NCI-H1436 (cell line): ENCODE measurements at regions not wholly inside any gene's neighbourhood (a gene's known extent, or its start where the extent isn't known, plus 50 kb on each side); places are given as distances from the start of the nearest gene placed in this dataset.

Experiments
- DNase-seq: peaks from one replicate; lab custom pipeline; 2025; lab: John Stamatoyannopoulos, UW

GRCh38 chr2:148567716-148568115, 76.8 kb upstream of the EPC2 start:
- no peak for DNase-seq

DNA sequence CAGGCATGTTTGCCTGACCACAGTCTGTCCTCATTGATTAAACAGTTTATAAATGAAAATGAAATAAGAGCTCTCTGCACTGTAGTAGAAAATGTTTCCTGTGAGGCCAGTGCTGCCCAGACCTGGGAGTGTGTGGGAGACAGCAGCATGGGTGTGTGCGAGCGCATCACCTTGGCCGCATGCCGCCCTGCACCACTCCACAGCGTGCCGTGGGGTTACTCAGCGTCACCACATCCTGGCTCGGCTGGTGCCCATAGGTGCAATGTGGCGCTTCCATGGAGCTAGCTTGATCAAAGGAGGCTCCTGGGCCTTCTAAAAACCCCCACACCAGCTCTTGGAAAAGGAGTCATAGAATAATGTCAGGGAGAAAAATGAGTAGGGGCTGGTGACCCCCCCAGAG, 76.0 kb upstream of the EPC2 start:
- DNase-seq, result no peak

- DNase-seq, result no peak
Observed at GRCh38 chr2:148569221-148569620, 75.3 kb upstream of the EPC2 start.

- peak; percentile 40 for DNase-seq
Observed at GRCh38 chr2:148570989-148571388, 73.6 kb upstream of the EPC2 start.

DNA sequence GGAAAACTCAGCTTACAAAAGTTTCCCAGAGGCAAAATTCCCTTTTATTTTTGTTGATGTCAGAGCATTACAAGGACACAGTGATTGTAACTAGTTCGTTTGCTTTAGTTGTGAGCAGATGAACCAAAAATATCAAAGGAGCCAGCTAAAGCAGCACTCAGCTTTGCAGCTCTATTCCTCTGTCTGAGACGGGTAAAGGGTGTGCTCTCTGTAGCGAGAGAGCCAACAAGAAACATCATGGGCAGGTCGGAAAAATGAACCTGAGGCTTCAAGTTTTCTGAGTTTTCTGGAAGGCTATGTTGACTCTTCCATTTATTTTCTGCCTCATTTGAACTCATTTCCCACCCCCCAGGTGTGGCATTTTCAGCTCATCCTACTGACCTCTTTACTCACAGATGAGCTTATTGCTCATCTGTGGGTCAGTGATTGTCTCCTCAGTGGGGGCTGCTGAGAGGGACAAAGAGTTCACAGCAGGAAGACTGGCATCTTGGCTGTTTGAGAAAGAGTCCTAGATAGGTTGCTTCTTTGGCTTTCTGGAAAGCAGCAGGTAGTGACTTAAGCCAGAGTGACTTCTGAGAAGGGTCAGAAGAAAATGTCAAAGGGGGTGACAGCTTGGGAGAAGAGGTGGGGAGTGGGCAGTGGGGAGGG, 66.6 kb upstream of the EPC2 start:
- no peak for DNase-seq

DNA sequence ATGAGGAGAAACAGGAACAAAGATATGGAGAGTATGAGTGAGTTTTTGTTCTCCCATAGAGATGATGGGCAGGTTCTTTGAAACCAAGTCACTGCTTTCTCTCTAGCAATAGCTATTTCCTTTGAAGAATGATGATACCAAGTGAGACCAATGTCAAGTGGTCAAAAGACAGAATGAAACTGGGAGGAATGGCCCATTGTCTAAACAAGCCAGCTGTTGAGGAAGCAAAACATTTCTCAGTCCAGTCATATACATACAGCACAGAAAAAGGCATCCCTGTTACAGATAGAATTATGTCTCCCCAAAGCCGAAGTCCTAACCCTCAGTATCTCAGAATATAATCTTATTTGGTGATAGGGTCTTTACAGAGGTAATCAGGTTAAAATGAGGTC, 66.1 kb upstream of the EPC2 start:
- DNase-seq, result no peak

DNA sequence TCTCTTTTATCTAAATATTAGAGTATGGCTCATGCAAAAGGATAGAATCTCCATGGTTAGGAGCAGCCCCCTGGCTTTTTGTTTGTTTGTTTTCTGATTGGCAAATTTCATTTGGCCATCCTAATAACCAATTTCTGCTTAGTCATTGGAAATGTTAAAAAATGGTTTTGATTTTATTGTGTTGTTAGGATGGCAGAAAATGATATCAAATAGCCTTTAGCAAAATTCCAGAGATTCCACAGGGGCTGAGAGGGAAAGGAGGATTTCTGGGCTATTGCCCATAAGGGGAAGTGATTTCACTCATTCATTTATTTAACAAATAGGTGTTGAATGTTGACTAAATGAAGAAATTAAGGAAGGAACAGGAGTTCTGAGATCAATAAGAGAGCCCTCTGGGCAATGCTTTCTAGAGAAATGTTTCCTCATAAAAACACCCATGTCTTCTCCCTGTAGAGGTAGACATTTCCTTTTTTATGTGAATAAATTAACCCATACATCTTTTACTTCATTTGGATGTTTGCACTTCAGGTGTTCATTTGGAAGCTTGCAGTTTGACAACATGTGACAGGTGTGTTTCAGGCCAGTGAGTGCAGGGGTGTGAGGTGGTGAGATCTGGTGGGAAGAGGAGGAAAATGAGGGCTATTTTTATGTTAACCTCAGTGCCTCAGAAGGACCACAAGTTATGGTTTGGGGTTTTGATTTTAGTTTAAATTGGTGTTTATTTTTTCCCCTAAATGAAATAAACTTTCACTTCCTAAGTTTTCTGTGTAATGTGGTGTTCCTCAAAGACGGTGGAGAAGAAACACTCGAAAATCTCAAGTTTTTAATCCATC, 61.7 kb upstream of the EPC2 start:
- no peak for DNase-seq

DNA sequence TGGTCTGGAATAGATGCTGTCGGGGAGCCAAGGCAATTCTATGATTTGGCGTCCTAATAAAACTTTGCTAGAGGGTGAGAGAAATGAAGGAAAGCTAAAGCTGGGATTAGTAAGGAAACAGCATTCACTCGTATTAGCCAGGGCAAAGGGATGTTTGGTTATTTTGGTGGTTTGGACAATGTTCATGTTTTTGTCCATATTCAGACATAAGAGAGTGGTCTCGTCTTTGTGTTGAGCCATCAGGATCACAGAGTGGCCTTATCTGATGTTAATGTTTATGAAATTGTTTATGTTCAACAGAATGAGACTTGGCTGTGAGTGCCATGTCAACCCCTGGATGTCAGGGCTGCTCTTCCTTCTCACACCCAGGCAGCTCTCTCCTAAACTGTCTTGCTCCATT, 58.9 kb upstream of the EPC2 start:
- DNase-seq, result no peak

GRCh38 chr2:148586522-148587128, 57.9 kb upstream of the EPC2 start:
- no peak for DNase-seq

- no peak for DNase-seq
Observed at GRCh38 chr2:148590612-148591011, 53.9 kb upstream of the EPC2 start.

- no peak for DNase-seq
Observed at GRCh38 chr2:148592791-148593190, 51.8 kb upstream of the EPC2 start.

DNA sequence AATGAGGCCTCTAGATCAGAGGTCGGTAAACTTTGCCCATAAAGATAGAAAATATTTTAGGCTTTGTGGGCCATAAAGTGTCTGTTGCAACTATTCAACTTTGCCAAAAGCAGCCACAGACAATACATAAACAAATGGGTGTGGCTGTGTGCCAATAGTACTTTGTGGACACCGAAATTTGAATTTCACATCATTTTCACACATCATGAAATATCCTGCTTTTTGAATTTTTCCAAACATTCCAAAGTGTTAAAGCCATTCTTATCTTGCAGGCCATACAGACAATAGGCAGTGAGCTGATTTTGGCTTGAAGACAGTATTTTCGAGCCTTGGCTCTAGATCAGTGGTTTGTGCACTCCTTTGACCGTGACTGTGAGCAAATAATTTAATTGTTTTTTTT, 51.1 kb upstream of the EPC2 start:
- DNase-seq, result no peak

DNA sequence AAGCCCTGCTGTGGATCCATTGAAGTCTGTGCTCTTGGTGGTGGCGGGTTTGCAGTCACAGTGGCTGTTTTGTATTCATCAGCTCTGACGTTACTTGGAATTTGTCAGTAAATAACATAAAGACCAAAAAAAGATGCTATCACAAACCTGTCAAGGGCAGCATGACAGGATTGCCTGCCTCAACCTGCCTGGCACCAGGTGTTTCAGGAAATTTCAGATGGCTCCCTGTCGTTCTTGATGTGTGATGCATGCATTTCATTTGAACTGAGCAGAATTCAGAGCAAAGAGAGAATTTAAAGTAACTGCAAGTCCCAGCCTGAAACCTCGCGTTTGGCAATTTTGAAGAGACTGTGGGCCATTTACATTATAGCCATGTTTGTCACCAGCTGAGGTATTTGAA, 50.3 kb upstream of the EPC2 start:
- no peak for DNase-seq
